HG03520 (cell line): ENCODE measurements at regions not wholly inside any gene's neighbourhood (a gene's known extent, or its start where the extent isn't known, plus 50 kb on each side); places are given as distances from the start of the nearest gene placed in this dataset.

ENCODE experiments used
- ATAC-seq: cut with Tn5 transposase; IDR thresholded peaks from one replicate; pipeline ENCODE4 v1.9.1; 2021; ENCODE audit warnings: mild to moderate bottlenecking, moderate library complexity; ENCODE audit not compliant: unreplicated experiment

- no peak for ATAC-seq
Observed at GRCh38 chr2:176597916-176598315, 328.7 kb downstream of the MTX2 start.

- no peak for ATAC-seq
Observed at GRCh38 chr2:176598351-176598750, 329.1 kb downstream of the MTX2 start.

- no peak for ATAC-seq
Observed at GRCh38 chr2:176599796-176600485, 330.7 kb downstream of the MTX2 start.

- no peak for ATAC-seq
Observed at GRCh38 chr2:176601066-176601465, 331.8 kb downstream of the MTX2 start.

- no peak for ATAC-seq
Observed at GRCh38 chr2:176612036-176612435, 342.8 kb downstream of the MTX2 start.

GRCh38 chr2:176612736-176613135 lies 343.5 kb downstream of the MTX2 start:
- ATAC-seq: no peak

- no peak for ATAC-seq
Observed at GRCh38 chr2:176613323-176613987, 344.2 kb downstream of the MTX2 start.

GRCh38 chr2:176614049-176614448 lies 344.8 kb downstream of the MTX2 start:
- ATAC-seq: no peak

- ATAC-seq: no peak
Observed at GRCh38 chr2:176614930-176615329, 345.7 kb downstream of the MTX2 start.

GRCh38 chr2:176619504-176619903 lies 350.3 kb downstream of the MTX2 start:
- ATAC-seq: no peak

- no peak for ATAC-seq
Observed at GRCh38 chr2:176621350-176621749, 352.1 kb downstream of the MTX2 start.

- ATAC-seq: no peak
Observed at GRCh38 chr2:176622792-176623191, 353.6 kb downstream of the MTX2 start.

GRCh38 chr2:176626796-176627195 lies 357.6 kb downstream of the MTX2 start:
- ATAC-seq: no peak

- ATAC-seq: no peak
Observed at GRCh38 chr2:176628438-176628837, 359.2 kb downstream of the MTX2 start.

GRCh38 chr2:176633754-176634153 lies 364.5 kb downstream of the MTX2 start:
- no peak for ATAC-seq

- ATAC-seq: no peak
Observed at GRCh38 chr2:176636401-176636800, 367.2 kb downstream of the MTX2 start.

- no peak for ATAC-seq
Observed at GRCh38 chr2:176637142-176637485, 367.9 kb downstream of the MTX2 start.

- ATAC-seq: peak; percentile 29
Observed at GRCh38 chr2:176637486-176638166, 368.4 kb downstream of the MTX2 start.

GRCh38 chr2:176638167-176639015 lies 369.1 kb downstream of the MTX2 start:
- ATAC-seq: peak; percentile 68

- ATAC-seq: no peak
Observed at GRCh38 chr2:176639016-176639343, 369.7 kb downstream of the MTX2 start.

GRCh38 chr2:176639671-176640070 lies 370.4 kb downstream of the MTX2 start:
- ATAC-seq: no peak
